ENCODE measurements at regions not wholly inside any gene's neighbourhood (a gene's known extent, or its start where the extent isn't known, plus 50 kb on each side); places are given as distances from the start of the nearest gene placed in this dataset.

DNA sequence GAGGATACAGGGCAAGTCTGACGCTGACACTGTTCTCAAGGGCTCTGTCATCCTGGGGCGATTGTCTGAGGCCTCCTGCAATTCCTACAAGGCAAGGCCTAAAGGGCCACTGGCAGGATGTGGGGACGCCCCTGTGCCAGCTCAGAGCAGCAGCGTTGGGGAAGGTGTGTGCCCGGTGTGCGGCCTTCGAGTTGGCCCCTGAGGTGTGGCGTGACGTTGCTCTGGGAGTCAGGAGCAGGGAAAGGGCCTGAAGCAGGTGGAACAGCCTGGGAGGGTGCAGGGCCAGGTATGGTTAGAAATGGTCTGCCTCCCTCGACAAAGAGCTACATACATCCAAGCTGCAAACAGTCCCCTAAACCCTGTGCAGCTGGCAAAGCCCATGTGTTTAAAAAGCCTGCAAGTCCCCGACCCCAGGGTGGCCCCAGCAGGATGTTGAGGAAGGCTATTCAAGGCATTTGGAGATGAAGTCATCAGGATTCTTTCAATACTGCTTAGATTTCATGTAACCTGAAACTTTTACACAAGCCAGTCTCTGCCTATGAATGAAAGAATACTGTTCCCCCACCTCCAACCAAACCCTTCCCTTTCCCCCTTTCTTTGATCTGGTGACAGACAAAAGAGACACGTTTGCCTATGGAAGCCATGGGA, 142.5 kb upstream of the TNS3 start:
- no peak for DNase-seq

DNA sequence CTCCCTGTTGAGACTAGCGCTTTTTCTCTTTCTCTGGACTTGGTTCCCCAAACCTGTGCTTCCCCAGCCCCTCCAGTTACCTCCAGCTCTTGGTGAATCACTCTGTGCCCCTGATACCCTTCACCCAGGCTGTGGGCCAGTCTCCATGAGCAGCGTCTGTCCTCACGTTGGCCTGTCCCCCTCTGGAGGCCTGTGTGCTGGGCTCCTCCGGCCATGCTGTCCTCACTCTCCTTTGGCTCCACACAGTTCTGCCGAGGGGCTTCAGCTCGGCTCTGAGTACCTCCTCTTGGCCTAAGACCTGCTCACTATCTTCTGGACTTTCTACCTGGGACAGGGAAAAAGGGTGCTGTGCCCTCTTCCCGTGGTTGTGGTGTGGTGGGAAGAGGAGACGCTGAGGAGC, 140.2 kb upstream of the TNS3 start:
- no peak for DNase-seq

DNA sequence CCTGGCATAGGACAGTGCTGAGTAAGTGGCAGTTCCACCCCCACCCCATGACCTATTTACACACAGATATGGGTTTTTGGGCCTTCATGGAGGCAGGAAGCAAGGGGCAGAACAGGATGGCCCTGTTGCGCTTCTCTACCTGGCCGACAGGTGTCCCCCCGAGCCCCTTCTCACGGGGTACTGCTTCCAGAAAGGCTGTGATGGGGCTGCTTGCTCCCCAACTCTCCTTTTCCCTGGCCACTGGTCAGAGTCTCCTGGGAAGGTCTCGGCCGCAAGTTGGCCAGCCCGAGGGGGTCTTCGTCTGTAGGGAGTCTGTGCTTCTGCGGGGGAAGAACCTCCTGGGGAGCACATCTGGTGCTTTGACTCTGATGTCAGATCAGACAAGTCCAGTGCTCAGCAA, 139.8 kb upstream of the TNS3 start:
- DNase-seq = peak in 1 of 2 experiments; percentile 9

DNA sequence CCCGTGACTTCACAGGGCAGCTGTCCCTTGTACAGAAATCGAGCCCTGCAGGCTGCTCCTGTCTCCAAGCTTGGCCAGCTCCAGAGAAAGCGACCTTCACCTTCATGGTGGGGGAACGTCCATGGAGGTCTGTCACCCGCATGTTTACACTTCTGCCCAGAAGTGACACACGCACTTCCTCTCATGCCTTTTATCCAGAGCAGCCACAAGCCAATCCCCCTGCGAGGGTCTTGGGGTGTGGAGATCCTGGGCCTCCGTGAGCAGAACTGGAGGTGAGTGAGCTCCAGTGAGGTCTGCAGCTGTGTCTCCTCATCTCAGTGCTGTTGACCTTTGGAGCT, 139.0 kb upstream of the TNS3 start:
- no peak for DNase-seq

DNA sequence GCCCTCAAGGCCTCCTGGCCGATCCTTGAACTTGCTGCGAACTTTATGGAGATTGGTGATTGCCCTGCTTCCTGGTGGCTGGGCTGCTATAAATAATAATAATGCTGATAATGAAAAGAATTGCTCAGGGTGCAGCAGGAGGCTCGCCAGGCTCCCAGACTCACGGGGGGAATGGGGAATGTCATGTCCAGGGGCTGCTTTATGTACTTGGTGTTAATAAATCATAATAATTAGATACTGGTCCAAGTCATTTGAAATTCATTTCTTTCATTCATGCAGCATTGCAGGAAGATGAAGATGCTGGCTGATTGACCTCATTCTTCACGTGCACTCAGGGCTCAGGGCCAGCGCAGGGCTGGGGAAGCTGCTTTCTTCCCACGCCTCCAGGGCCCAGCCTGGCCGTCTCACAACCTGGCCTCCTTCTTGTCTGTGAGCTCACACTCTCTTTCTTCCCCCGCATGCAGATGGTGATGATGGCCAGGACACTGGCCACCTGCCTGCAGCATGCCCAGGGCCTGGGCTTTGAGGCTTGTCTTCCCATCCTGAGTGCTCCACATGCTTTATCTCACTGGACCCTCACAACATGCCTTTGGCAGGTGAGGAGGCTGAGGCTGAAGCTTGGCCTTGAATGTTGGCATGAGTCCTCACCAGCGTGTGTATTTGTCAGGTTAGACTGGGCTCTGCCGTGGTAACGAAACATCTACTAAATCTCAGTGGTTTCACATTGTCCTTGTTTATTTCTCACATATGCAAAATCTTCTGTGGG, 138.4 kb upstream of the TNS3 start:
- no peak for DNase-seq

DNA sequence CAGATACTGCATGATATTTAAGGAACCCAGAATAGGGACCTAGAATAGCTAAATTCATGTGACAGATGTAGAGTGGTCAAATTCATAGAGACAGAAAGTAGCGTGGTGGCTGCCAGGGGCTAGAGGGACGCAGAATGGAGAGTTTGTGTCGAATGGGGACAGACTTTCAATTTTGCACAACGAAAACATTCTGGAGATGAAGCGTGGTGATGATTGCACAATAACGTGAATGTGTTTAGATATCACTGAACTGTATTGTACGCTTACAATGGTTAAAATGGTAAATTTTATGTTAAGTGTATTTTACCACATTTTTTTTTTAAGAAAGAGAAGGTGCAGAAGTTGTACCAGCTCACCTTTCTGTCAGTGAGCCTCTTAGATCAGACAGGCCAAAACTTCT, 137.8 kb upstream of the TNS3 start:
- no peak for DNase-seq

DNA sequence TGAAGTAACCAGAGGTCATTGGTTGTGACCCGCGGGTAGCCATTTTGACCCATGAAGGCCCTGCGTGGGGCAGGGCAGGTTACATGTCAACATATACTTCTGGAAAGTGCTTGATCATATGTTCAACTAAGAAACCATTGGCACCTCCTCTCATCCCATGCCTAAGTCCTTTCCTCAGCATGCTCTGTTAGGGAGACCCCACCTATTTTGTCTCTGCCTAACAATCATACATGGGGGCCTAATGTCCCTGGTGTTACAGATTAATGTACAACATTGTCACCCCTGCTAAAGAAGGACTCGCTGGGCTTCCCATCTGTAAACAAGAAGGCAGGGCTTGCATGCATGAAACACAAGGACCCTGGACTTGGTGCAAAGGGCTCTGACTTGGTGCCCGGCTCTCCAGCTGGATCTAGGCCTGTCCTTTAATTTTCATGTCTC, 133.7 kb upstream of the TNS3 start:
- DNase-seq = no peak

DNA sequence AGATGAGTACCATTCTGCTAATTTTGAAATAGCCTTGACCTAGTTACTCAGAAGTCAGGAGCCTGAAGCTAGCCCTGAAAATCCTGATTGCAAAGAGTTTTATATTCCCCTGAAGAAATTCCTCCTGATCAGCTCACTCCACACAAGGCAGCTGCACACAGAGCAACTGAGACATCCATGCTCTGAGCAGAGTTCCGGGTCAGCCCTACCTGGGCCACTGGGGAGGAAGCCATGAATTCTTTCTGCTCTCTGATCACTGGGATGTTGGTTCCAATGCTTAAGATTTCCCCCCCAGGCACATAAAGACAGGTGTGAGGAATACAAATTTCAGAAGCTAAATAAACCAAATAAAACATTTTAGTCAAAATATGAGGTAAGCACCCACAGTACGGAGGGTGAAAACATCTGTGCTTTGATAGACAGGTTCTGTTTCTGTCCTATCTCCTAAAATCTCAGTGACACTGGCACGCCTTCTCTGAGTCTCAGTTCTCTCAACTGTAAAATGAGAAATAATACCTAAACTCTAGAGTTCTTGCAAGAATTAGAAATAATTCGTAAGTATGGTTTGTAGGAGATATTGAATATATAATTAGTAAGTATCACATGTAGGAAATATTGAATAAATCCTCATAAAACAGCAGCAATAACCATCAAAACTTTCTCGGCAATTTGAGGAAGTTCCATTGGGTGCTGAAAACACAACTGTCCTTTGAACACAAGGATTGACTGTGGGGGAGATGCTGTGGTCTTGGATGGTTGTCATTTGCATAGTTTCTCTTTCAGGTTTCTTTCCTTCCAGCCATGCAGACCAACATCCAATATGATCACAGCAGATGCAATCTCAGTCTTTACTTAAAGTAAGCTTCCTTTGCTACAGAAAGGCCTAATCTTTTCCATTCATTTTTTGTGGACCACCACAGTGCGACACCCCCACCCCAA, 133.0 kb upstream of the TNS3 start:
- DNase-seq = no peak

DNA sequence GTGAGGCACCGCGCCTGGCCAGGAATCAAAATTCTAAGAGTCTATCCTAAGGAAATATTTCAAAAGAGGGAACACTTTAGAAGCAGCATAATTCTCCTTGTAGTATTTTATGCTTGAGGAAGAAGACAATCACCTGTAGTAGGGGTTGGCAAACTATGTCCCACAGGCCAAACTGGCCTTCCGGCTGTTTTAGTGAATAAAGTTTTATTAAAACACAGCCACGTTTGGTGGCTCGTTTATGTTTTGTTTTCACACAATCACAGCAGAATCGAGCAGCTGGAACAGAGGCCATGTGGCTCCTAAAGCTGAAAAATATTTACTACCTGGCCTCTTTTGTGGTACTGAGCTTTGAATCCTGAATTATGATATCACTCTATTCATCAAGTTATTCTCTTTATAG, 131.7 kb upstream of the TNS3 start:
- DNase-seq = no peak

DNA sequence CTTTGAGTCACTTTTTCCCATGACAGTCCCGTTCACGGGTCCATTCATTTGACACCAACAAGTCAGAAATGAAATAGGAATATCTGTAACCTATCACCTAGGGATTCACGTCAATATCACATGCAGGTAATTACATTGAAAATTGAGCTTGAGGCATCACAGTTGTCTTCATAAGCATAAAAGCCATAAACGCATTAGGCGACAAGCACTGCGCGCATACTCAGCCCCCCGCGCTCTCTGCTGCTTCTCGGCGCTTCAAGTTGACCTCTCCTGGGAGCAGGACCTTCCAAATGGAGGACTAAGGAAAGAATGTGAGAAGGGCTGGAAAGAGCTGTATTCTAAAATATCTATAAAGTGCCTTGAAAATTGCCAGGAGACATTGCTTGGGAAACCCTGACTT, 130.5 kb upstream of the TNS3 start:
- no peak for DNase-seq

DNA sequence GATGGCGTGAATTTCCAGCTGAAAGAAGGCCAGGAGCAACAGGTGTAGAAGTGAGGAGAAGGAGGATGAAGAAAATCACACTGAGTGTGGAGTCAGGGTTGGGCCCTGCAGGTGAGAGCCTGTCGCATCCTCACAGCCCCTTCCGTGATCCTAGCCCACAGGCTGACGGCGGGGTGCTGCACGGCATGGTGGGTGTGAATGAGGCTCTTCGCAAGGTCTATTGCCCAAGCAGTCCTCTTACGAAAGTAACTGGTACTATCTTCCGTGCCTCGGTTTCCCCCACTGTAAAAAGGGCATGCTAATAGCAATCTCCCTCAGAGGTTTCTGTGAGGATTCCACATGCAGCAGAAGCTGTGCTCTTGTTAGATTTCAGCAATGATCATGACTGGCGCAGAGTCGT, 129.9 kb upstream of the TNS3 start:
- DNase-seq = no peak

DNA sequence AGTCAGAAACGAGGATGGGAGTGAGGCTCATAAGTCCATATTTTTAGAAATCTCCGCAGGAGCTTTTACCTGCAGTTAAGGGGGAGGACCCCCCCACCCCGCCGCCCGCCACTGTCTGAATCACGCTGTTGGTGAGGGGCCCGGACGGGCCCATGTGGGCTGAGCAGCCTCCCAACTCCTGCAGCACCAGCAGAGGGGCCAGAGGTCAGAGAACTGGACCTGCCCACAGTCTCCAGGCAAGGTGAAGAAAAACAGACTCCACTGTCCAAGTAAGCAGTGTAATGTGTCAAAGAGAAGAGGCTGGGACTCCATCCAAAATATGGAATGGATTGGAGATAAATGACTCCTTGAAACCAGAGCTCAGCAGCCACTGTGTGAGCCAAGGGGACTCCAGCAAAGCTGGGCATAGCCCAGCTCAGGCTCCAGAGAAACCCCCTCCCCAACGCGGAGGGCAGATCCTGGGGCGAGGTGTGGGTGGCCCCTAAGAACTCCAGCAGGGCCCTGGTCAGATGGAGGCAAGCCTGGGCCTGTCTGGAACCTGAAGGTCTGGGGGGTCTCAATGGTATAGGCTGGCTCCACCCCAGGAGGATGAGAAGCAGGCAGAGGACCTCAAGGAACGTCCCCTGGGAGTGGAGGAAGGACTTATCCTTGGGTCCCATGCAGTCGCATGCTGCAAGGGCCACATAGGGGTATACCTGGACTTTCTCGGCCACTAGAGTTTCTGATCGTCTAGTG, 128.5 kb upstream of the TNS3 start:
- no peak for DNase-seq

DNA sequence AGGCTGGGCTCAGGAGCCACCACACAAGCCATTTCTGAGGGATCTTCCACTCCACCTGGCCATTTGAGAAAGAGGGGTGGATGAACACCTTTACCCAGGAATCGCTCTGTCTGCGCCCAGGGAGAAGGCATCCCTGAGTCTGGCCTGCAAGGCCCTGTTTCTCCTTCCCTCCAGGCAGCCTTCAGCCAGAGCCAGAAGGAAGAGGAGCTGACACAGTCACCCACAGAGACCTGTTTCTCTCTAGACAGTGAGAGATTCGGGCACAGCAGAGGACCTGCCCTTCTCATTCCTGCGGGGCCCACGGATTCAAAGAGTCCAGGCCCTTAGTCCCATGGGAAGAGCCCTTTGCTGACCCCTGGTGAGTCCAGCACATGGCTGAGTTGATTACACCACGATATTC, 127.5 kb upstream of the TNS3 start:
- no peak for DNase-seq

DNA sequence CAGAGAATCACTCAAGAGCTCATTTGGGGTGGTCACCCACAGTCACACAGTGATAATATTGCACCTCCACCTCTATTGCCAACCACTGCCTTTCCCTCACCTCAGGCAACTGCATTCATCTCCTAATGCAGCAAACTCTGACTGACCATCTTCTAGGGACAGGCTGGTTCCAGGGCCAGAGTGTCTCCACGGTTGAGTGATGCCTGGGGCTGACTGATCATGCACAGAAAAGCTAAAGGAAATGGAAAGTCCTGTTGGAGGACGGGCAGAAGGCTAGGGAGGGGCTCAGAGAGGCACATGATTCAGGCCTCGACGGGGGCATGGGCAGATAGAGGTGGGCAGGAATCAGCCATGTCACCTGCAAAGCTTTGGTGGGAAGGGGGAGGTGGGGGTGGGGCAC, 127.1 kb upstream of the TNS3 start:
- DNase-seq = no peak

DNA sequence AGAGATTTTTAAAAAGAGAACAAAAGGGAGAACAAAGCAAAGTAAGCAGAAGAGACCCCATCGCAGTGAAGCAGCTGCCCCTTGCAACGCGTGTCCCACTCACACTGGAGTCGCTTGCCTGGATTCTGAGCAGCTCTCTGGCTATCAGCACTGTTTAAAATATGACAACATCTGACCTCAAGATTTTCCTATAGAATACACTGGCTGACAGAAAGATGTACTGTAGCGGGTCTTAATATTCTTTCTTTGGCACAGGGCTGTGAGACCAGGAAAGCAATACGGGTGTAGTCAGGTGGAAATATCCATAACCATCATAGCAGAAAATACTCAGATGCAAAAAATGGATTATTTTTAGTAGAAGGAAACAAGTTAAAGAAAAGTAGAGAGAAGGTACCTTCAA, 125.7 kb upstream of the TNS3 start:
- DNase-seq = peak; percentile 42 to 53

DNA sequence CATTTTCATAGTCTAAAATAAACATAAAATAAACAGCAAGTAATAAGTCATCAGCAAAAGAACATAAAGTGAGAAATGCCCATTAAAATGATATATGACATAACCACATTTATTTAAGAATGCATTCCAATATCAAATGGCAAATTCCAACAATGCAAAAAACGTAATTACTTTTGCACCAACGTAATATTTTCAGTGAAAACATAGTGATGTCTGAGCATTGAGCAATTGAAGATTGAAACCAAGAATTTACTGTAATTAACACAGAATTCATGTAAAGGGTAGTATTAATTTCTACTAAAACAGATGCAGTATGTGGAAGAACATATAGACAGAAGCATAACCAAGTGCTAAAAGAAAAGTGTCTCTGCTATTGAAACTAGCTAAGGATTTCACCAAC, 123.0 kb upstream of the TNS3 start:
- no peak for DNase-seq

DNA sequence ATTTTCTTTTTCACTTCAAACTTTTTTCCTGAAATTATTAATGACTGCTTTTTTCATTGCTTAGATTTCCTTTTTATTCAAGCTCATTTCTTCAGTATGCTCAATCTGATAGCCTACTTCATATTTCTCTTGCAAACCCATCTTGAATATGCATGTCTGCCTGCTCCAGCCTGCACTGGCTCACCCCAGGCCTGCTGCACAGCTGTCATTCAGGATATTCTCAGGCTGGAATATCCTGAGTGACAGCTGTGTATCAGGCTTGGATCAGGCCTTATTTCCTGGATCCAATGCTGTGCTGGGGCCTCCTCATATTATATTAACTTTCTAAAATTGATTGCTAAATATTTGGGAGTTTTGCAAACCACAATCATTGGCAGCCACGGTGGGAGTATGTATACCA, 120.2 kb upstream of the TNS3 start:
- DNase-seq = no peak

DNA sequence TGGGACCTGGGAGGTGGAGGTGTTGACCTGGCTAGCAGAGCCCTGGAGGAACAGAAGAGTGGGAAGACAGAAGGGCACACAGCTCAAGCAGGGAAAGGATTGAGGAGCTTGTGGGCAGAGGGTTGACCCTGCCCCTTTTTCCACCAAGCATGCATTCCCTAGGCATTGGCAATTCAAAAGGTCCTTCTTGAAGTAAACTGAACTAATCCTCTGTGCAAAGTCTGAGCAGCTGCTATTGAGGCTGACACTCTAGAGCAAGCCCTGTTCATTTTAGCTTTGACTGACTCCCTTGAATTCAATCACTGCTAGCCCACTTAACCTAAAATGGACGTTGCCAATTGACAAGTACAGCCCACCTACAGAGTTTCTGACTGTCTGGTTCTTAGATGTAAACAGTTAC, 116.5 kb upstream of the TNS3 start:
- no peak for DNase-seq

DNA sequence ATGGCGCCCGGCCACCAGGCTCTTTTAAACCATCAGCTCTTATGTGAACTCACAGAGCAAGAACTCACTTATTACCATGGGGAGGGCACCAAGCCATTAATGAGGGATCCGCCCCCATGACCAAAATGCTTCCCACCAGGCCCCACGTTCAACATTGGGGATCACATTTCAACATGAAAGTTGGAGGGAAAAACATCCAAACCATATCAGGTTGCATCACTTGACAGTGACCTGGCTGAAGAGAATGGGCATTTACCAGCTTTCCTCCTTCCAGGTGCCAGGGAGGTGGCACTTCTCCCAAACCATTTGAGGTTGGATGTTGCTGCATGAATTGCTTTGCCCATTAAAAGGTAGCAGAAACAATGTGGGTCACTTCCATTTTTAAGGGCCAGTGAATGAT, 115.6 kb upstream of the TNS3 start:
- no peak for DNase-seq

DNA sequence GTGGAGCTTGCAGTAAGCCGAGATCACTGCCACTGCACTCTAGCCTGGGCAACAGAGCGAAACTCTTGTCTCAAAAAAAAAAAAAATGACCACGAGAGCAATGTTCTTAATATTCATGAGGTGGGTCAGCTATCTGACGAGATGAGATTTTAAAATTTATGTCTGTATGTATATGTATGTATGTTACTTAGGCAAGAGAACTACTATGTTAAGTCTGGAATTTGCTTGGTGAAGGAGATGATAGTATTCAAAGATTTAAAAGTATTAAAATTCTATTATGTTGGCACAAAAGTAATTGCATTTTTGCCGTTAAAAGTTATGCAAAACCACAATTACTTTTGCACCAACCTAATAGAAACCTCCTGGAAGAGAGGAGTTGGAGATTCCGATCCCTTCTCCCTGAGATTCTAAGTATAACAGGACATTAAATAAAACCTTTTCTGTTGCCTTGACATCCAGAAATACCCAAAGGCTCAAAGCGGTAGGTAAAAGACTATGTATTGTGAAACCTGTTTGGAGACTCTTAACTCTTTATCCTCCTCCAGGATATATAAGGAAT, 114.3 kb upstream of the TNS3 start:
- no peak for DNase-seq

DNA sequence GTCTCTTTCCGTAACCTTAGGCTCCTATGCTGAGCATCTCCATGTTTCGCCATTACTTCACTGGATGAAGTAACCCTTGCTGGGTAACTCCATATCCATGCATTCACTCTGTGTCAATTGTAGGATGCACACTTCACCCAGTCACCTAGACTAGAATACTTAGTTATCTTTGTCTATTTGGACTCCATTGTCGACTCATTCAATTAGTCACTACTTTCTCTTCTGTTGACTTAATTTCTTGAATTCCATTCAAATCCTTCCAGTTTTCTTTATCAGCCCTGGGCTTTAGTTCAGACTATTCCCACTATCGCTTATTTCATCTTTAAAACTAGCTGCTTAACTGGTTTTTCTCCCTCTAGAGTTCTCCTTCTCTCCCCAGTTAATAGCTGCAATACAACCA, 111.3 kb upstream of the TNS3 start:
- no peak for DNase-seq

DNA sequence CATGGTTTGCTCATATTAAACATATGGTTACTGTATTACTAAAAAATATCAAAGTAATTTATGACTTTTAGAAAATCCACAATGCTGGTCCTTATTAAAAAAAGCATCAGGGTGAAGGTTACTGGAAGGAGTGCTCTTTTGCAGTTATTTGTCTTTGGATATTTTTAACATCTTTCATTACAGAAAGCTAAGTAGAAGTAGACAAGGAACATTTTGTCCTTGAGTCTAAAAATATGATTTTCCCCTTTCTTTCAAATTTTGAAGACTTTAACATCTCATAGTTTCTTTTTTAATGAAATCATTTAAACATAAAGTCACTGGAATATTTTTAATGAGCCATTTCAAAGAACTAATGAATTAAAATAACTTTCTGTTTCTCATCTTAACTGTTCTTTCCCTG, 110.1 kb upstream of the TNS3 start:
- no peak for DNase-seq
